CD4-positive, alpha-beta T cell treated with Interleukin-4 for 1 hour (primary cell): ENCODE measurements at regions not wholly inside any gene's neighbourhood (a gene's known extent, or its start where the extent isn't known, plus 50 kb on each side); places are given as distances from the start of the nearest gene placed in this dataset.
"Not testable (repeated sequence)": the region's sequence is repeated elsewhere in the genome, so short reads cannot be mapped to it uniquely, and the experiment has no call there.

Source experiments
- DNase-seq, 2 donors: peaks; one replicate each; pipeline ENCODE4 v3.0.0-alpha.2; 2020 to 2022

DNA sequence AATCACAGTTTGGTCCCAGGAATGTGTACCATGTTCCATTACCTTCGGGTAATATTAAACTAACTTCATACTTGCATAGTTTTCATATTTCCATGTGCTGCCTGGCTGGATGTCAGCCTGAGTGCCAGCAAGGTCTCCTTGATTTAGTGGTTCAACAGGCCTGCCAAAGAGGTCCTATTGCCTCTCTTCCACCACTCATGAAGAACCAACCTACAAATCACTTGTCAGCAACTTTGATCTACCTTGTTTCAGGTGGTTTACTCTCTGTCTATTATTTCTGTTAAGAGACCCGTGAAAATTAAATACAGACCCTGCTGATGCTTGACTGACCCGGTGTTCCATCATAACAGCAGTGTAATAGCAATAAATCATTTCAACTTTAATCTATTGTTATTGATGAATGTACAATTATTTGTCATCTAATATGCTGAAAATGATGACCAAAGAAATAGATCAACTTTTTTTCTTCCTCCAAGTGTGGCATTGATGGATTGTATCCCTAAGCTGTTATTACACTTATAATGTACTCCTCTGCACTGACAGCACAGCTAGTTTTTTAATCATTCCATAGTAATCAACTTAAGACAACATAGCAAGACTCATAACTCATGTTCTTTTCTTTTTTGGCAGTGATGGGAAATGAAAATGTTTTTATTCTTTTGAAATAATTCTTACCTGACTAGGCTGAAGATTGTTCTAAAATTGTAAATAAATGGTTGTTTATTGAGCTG lies 1220.2 kb upstream of the ACVR2A start:
- DNase-seq = no peak

DNA sequence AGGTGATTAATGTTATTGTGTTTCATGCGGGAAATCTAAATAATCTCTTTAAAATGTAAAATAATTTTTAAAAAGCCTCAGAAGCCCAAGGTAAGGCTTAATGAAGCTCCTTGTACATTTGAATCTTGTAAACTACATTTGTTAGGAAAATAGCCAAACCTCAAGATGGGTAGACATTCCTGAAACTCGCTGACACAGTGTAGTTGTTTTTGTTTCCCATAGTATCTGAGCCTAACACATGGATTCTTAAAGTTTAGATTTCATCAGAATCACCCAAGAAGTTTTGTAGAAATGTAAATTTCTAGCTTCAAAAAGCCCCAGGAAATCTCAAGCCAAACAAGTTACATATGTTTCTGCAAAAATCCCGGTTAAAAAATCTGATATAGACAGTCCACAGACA lies 1221.1 kb upstream of the ACVR2A start:
- no peak for DNase-seq

DNA sequence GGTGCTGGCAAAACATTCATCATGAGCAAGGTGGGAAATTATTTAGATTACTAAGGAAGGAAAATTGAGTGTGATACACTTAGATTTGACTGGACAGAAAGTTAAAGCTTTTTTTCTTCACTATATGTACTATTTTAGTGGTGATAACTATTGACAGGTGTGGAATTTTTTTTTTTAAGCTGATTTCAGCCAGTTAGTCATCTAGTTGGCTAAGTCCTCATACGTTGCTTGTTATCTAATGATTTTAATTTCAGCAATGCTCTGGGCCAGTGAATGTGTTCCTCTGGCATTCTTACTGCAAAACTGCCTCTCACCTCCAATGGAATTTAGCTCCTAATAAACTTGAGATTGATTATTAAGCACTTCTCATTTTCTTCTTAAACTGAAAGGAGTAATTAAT lies 1223.2 kb upstream of the ACVR2A start:
- no peak for DNase-seq

DNA sequence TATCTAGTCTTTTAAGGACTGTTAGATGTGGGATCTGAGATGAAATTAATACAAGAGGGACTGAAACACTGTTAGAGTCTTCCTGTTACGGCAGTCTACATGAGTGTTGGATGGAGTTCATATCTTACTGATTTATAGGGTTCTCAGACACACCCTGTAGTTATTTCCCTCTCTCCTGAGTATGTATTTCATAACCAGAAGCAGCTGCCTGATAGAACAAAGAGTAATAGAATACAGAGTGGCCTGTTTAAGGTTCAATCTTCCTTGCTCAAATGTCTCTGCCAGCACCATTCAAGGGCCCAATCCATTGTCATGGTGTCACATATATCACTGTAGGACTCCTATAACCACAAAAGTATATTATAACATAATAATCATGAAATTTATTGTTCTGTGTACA lies 1229.1 kb upstream of the ACVR2A start:
- DNase-seq = no peak

DNA sequence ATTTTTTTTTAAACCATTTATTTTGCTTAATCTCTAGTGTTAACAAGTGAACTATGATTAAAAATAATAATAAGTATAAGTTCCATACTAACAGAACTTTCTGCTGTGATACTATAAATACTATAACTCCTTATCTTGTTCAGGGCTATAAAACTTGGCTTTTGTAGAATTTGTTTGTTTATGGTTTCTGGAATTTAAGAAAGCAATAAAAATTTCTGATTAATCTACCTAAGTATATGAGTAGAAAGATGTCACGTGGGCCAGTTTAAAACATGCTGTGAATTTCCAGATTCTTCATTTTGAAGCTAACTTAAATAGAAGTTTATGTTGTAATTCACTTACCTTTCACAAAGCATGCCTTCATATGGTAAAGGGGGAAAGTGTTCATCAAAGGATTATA lies 1236.3 kb upstream of the ACVR2A start:
- no peak for DNase-seq

DNA sequence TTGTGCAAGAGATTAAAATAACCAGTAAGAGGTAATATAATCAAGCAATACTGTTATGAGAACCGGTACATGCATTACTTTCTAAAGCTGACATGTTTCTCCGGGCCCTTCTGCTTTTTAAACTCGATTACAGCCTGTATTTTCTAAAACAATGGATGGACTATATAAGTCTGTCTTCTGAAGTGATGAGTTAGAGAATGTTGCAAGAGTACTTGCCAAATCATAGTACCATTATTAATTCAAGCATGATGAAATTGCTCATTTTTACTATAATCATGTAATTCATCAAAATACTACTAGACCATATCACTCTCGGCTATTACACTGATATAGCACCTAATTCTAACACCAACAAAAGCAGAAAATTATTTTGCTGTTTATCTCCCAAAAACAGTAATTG lies 1240.3 kb upstream of the ACVR2A start:
- DNase-seq = no peak

DNA sequence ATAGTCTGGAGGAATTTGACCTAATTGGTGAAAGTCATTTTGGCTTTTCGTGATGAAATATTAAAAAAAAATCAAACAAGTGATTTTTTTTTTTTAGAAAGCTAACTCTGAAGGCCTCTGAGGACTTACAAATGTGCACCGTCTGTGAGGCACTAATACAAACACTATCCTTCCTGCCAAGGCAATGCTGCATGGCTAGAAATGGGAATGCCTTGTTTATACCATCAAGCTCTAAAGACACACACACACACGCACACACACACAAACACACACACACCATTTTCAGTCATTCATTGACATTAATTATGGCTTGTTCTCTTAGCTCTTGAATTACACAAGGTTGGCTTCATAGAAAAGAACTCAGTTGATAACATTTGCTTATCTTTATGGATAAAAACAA lies 1242.0 kb upstream of the ACVR2A start:
- no peak for DNase-seq

DNA sequence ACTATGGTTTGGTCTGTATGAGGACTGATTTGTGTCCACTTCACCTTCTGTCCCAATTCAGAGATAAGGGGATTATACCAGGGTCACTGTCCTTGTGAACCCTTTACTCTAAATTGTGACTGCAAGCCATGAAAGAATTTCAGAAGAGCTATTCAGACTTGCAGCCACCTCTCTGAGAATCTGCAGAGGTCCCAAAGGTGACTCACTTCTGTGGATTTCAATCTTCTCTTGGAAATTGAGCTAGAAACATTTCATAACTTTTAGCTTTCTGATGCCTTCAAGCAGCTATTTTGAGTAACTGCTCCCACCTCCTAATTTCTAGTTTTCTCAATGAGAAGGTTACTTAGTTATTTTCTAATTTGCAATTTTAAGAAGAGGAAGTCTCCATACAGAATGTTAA lies 1242.4 kb upstream of the ACVR2A start:
- DNase-seq = no peak

DNA sequence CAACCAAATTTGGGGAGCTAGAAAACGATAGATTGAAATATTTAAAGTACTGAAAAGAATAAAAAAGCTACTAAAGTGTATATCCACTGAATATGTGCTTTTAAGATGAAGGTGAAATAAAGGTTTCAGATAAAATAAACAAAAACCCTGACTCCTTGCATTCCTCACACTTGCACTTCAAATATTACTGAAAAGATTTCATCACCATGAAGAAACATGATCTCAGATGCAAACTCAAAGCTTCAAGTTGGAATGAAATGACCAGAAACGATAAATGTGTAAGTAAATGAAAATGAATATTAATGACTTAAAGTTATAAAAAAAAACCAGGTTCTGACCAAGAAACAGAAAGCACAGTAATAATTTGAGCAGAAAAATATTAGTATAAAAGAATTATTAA lies 1246.0 kb upstream of the ACVR2A start:
- DNase-seq = no peak

DNA sequence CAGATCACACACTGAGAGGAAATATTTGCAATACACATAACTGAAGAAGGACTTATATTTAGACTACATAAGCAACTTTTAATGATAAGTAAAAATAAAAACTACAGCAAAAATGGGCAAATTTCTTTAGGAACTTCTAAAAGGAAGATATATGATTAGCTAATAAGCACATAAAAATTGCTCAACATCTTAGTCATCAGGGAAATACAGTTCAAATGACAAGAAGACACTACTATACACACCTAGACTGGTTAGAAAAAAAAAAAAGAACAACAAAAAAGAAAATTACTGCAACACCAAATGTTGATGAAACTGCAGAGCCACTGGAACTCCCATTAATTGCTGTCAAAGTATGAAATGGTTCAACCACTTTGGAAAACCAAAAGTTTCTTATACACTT lies 1247.5 kb upstream of the ACVR2A start:
- DNase-seq = no peak

DNA sequence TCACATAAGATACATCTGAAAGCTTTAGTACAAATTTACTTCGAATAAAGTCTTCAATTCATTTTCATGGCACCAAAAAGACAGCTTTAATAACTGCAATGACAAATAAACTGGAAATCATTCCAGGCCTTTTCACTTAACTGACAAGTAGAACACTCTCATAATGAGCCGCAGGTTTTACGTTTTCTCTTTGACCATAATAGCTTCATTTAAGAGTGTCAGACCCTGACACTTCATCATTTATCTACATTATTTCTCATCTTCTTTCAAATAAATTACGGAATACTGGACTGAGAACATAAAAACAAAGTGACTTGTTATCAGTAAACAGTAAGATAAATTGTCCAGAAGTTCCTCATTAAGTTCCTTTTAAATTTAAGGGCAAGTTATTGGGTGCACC lies 1252.9 kb upstream of the ACVR2A start:
- no peak for DNase-seq

DNA sequence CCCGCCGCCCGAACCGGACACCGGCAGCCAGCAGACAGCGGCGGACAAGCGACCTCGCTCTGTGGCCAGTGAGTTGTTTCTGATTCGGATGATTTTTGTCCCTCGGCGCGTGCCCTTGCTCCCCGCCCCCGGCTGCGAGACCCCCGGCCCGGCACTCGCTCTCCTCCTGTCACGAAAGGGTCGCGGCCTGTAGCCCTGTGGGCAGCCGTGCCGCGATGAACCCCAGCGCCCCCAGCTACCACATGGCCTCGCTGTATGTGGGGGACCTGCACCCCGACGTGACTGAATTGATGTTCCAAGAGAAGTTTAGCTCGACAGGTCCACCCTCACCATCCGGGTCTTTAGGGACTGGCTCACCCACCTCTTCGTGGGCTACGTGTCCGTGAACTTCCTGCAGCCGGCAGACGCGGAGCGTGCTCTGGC lies 1257.5 kb upstream of the ACVR2A start:
- no peak for DNase-seq

DNA sequence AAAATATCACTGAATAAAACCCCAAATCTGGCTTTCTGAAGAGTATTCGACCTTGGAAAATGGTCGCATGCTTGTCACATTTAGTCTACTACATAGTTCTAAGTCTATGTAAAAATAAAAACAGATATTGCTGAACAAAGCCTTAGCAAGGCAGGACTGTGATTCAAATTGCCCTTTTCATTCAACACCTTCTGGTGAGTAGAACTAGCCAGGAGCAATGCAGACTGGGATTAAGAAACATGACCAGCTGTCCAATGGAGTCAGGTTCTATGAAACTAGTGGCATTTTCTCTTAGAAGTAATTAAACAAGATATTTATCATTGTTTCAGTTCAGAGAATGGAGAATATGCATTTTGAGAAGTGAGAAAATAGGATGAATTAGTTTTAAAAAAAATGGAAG lies 1260.5 kb upstream of the ACVR2A start:
- no peak for DNase-seq

DNA sequence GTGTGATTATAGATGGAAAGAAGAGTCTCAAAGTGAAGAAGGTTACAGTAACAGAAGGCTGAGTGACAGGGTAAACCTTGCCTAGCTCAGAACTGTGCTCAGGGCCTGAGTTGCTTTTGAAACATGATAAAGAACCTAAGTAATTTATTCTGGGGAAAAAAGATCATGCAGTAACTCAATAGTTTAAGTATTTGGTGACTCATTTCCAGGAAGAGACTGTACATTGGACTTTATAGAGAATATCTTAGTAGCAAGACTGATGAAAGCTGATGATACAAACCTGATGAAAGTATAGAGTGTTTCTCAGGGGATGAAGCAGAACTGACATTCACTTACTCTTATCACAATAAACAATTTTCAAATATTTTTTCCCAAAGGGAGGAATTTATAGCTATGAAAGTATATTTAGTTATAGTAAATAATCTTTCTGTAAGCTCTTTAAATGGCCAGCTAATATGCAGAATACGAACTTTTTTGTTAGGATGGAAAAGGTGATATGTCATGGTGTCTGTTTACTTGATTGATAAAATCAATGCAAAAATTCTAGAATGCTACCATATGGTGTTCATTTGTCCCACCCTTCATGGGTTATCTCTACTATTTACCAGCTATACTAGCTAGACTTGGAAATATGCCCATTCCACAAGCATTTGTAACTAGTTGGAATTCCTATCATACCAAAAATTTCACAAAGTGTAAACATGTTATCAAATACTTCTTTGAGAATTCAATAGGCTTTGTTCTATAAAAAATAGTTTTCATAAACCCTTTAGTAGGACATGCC lies 1265.5 kb upstream of the ACVR2A start:
- DNase-seq = no peak

DNA sequence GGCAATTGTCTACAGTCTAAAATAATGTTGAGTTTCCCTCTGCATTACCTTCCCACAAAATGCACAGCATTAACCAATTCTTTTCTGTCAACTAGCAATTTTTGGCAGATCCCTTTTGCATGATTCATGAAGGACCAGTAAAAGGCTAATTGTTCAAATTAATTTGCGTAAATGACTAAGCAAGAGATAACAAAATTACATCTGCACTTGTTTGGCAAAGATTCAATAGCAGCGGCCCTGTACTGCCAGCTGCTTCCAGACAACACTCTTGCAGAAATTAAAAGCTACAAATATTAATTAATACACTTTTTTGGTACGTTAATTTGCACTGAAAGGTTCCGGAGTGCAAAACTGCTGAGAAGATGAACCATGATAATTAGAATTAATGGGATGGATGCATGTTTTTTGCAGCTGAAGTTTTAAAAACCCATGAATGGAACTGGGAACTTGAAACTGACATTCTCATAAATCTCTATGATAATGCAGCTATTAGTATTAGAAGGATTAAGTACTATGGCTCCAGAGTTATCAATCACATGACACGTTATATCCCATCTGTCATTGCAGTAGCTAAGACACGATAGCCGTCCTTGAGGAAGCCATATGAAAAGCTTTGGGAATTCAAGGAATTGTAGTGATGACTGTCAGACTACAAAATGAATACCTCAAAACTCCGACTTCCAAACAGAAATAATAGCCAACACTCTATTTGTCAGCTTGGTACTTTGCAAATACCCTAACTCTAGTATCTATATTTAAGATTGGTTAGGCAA lies 1268.3 kb upstream of the ACVR2A start:
- no peak for DNase-seq

DNA sequence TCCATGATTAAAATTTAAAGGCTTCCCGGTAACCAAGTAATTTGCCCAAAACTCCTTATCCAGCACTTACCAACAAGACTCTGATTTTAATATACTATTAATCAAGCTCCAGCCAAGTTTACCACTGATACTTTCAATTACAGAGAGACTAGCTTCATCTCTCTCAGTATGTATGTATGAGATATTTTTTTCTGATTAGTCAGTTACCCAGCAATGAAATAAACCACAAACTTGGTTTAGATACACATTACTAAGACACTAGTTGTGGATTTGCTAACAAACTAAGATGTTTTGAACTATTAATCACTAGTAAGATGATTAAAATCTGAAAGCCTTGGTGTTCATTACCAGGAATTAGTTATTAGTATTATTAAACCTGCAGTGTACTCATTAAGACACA lies 1272.2 kb upstream of the ACVR2A start:
- DNase-seq = no peak

DNA sequence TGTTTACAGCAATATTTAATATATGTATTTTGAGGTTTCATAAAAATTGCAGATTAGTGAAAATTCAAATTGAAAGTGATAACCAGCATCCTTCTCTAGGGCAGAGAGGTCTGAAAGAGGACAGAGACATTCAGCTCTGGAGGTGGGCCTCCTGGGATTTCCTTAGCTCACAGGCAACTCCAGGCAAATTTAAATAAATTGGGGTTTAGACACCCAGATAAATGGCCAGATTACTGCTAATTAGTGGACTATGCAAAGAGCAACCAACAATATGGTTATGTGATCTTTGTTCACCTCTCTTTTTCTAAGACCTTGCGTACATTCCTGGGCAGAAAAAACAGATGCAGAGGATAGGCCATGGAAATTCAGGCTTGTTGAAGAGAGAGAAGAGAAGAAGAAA lies 1282.8 kb upstream of the ACVR2A start:
- no peak for DNase-seq

DNA sequence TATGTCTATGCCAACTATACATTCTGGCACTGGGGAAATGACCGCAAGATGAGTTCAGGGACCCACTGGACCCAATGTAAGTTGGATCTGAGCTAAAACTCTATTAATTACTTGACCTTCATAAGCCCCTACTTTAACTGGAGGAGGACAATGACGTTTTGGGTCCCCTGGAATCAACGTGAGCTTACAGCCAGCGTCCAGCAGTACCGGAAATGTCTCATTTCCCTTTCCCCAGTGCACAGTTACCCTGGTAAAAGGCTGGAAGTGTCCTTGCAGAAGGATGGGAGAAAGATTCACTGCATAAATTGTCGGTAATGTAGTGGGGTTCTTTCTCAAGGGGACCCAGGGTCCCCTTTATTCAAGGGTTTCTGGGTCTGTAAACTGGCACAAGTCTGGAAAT lies 1297.6 kb upstream of the ACVR2A start:
- no peak for DNase-seq

DNA sequence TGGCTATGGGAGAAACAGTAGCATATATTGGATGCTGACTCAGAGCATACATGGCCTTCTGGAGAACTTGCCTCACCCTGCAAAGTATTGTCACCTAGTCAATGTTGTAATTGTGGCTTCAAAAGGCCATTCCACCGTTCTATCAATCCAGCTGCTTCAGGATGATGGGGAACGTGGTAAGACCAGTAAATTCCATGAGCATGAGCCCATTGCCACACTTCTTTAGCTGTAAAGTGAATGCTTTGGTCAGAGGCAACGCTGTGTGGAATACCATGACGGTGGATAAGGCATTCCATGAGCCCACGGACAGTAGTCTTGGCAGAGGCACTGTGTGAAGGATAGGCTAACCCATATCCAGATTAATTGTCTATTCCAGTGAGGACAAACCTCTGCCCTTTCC lies 1300.1 kb upstream of the ACVR2A start:
- no peak for DNase-seq

DNA sequence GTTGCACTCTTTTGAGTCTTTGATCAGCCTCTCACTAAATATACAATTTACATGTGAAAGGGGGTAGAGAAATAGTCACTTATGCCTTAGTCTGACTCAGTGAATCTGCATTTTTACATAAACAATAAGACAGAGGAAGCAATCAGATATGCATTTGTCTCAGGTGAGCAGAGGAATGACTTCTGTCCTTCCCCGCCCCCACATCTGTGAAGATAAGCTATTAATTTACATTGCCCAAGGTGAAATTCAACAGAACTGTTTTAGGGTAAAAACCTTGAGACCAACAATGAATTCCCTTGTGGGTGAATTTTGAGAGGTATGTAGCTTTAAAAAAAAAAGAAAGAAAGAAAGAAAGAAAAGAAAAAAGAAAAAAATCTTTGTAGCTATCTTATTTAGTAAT lies 1302.9 kb upstream of the ACVR2A start:
- DNase-seq = no peak

DNA sequence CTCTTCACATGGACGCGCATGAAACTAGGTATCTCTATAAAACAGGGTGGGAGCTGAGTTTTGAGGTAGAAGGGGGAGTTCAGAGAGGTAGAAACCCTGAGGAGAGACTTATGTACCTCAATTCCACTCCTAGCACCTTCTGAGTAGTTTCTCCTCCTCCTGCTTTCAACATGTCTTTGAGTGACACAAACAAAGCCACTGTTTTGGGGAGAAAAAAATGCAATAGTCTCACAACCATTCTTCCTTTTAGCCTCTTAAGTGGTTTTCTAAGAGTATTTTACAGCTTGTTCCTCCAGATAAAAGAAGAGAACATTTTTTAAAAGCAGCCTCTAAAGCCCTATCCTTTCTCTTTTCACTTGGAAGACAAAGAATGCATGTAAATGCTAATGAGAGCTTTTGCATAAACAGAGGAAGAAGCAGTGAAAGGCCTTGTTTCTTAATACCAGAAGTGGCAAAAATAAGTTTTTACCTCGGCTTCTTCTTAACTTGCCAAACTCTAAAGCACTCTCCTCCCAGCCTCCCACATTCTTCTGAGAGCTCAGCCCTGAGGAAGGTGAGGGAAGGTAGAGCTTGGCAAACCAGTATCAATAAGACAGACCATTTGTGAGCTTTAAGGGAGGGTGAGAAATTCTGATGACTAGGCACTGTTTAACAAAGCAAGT lies 1304.4 kb upstream of the ACVR2A start:
- no peak for DNase-seq

DNA sequence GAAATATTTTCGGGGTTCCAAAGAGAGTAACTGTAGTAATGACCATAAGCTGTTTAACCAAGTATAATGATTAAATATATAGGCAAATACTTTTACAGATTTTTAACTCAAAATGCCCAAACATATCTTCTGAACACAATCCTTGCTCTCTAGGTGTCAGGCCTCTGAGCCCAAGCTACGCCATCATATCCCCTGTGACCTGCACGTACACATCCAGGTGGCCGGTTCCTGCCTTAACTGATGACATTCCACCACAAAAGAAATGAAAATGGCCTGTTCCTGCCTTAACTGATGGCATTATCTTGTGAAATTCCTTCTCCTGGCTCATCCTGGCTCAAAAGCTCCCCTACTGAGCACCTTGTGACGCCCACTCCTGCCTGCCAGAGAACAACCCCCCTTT lies 1305.1 kb upstream of the ACVR2A start:
- not testable (repeated sequence) for DNase-seq

DNA sequence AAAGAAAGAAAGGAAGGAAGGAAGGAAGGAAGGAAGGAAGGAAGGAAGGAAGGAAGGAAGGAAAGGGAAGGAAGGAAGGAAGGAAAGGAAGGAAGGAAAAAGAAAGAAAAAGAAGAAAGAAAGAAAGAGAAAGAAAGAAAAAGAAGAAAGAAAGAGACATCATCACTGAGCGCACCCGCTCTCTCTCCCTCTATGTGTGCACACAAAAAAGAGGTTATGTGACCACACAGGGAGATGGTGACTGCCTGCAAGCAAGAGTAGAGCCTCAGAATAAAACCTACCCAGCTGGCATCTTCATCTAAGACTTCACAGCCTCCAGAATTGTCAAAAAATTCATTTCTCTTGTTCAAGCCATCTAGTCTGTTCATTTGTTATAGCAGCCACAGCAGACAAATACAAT lies 1307.4 kb upstream of the ACVR2A start:
- no peak for DNase-seq
